GM13976 (cell line): ENCODE measurements at regions not wholly inside any gene's neighbourhood (a gene's known extent, or its start where the extent isn't known, plus 50 kb on each side); places are given as distances from the start of the nearest gene placed in this dataset.
A peak's percentile ranks its signal among the peaks of the same experiment; 100 is the strongest.
"Not testable (repeated sequence)": the region's sequence is repeated elsewhere in the genome, so short reads cannot be mapped to it uniquely, and the experiment has no call there.

Experiments used
- DNase-seq: peaks from one replicate; pipeline ENCODE4 v3.0.0; 2012; ENCODE audit warnings: low spot score
- CTCF ChIP-seq: IDR thresholded peaks from 2 replicates; pipeline ENCODE4 v1.5.1; 2012; ENCODE audit warnings: borderline replicate concordance, mild to moderate bottlenecking; ENCODE audit not compliant: insufficient read depth; ENCODE audit errors: extremely low read depth, missing control alignments, control extremely low read depth
- in situ Hi-C: fragments of 300-500 bp; cut with MboI; formaldehyde crosslinking; loops from one replicate; pipeline ENCODE4 v1.12.0; 2022; ENCODE audit warnings: low sequenced_read_pairs, mixed read lengths, inconsistent platforms; ENCODE audit not compliant: unreplicated experiment

DNA sequence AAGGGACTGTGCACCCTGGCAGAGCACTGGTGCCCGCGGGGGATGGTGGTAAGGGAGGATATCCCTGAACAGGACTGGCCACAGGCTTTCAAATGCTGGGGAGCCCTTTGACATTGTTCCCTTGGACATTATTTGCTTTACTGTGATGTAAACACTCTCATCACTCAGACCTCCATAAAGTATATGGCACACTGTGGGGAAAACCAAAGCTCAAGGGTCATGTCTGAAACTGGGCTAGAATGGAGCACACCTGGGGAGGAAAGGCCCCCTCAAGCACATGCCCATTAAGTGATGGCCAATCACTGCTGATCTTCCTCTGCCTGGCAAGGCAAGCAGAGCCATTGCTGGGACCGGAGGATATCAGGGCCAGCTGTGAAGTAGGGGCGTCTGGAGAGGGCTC, 60.9 kb upstream of the TENM4 start:
- in situ Hi-C loops: no loop called here
- no peak for DNase-seq
- no peak for TF ChIP-seq CTCF

GRCh38 chr11:79499929-79500328, 59.1 kb upstream of the TENM4 start:
- DNase-seq, in situ Hi-C loops: not testable (repeated sequence)

DNA sequence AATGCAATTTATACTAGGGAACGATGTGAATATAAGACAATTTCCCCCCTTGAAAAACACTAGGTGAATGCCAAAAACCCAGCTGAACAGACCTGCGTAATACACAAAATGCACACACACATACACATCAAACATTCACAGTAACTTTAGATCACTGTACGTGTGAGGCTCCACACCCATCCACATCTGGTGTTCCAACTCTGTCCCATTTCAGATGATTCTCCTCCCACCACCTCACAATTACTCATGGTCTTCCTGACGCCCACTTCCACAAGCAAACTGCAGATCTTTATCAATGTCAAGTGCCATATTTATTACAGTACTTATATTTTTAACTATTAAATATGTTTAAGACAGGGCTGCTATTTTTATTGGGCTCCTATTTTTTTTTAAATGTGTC, 57.8 kb upstream of the TENM4 start:
- no peak for TF ChIP-seq CTCF
- no peak for DNase-seq
- in situ Hi-C loops: no loop called here

DNA sequence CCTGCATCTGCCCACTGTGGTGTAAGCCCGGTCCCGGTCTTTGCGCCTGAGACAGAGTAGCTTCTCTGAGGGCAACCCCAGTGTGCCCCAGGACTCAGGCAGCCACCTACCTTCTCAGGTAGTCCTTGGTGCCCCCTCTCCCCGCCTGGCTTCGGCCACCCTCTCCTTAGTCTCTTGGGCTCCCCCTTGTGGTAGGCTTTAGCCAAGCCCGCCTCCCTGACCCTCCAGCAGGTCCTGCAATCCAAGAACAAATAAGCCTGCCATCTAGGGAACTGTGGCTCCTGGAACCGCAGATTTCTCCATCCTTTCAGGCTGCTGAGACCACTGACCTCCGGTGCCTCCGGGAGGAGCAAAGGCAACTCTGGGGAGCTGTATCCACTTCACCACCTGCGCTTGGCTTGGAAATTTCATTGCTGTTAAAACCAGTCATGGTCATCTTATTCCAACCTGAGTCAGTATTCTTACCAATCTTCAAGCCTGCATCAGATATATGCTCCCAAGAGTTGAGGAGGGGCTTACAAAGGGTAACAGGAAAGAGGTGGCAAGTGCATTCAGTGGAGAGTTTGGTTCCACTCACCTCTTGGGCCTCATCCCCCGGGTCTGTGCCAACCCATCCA, 52.8 kb upstream of the TENM4 start:
- peak; percentile 89 for TF ChIP-seq CTCF
- in situ Hi-C loops: no loop called here
- DNase-seq: peak; percentile 77

GRCh38 chr11:79492008-79492407, 51.2 kb upstream of the TENM4 start:
- TF ChIP-seq CTCF: no peak
- in situ Hi-C loops: no loop called here
- no peak for DNase-seq
